Cardiac fibroblast (primary cell): ENCODE measurements at regions not wholly inside any gene's neighbourhood (a gene's known extent, or its start where the extent isn't known, plus 50 kb on each side); places are given as distances from the start of the nearest gene placed in this dataset.

Experiments
- DNase-seq, 2 donors: peaks; one replicate each; pipeline versions ENCODE4 v3.0.0 to v3.0.0-alpha.2; 2010; ENCODE audit warnings: low read depth in 2 of 2
- H3K4me3 ChIP-seq, 2 donors: replicated peaks in 1 of 2; 1 replicate in 1 of 2; 2 replicates in 1 of 2; pipeline ENCODE4 v1.5.1; 2011; ENCODE audit warnings: low read depth in 2 of 2, low read length in 2 of 2, mild to moderate bottlenecking in 2 of 2, moderate library complexity in 1 of 2
- TF ChIP-seq, protein P1 (sequence below): IDR thresholded peaks from one replicate; pipeline ENCODE4 v1.5.1; 2011; ENCODE audit warnings: low read depth, mild to moderate bottlenecking, low read length, inconsistent platforms

DNA sequence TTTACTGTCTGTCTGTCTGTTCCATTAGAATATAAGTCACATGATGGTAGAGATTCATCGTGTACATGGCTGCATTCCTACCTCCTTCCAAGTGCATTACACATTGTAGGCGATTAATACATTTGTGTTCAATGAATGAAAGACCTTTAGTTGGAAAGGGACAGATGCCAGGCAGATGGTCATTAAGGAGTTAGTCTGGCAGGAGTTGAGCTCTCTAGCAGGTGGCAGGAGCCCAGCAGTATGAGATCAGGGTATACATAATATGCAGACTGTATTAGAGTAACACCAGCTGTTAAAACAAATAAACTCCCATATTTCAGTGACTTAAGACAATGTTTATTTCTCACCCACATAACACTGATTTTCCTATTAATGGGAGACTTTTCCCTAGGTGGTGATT, 147.7 kb upstream of the LARGE1 start:
- H3K4me3 ChIP-seq, result no peak overlapping the region
- no peak for DNase-seq
- TF ChIP-seq, protein P1, sequence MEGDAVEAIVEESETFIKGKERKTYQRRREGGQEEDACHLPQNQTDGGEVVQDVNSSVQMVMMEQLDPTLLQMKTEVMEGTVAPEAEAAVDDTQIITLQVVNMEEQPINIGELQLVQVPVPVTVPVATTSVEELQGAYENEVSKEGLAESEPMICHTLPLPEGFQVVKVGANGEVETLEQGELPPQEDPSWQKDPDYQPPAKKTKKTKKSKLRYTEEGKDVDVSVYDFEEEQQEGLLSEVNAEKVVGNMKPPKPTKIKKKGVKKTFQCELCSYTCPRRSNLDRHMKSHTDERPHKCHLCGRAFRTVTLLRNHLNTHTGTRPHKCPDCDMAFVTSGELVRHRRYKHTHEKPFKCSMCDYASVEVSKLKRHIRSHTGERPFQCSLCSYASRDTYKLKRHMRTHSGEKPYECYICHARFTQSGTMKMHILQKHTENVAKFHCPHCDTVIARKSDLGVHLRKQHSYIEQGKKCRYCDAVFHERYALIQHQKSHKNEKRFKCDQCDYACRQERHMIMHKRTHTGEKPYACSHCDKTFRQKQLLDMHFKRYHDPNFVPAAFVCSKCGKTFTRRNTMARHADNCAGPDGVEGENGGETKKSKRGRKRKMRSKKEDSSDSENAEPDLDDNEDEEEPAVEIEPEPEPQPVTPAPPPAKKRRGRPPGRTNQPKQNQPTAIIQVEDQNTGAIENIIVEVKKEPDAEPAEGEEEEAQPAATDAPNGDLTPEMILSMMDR, result no peak

DNA sequence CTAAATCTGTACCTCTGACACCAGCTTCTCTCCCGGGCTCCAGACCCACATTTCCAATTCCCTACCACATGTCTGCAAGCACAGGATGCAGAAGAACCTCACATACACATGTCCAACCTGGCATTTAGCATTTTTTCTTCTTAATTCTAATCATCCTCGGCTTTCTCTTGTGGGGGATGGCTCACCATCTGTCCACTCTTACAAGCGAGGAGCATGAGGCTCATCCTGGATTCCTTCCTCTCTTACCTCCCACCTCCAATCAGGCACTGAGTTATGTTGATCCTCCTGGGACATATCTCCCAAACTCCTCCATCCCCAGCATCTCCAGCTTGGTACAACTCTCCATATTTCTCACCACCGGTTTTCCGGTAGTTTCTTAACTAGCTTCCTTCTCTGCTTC, 149.8 kb upstream of the LARGE1 start:
- no peak for DNase-seq
- TF ChIP-seq, protein P1, result no peak
- H3K4me3 ChIP-seq, result no peak overlapping the region

DNA sequence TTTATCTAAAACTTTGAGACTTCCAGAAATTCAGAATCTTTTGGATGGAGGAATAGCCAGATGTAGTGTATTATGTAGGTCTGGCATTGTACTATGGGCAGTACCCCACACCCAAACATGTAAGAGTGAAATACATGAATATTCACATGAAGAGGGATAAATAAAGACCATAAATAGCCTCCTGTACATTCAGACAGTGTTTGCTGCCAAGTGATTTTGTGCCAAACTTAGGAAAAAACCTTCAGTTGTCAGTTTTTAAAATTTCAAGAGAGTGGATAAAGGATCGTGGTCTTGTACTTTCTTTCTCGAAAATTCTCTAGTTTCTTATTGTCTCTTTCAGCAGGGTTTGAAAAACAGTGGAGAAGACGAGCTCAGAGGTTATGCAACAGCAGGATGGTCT, 150.3 kb upstream of the LARGE1 start:
- TF ChIP-seq, protein P1, result no peak
- H3K4me3 ChIP-seq, result no peak overlapping the region

DNA sequence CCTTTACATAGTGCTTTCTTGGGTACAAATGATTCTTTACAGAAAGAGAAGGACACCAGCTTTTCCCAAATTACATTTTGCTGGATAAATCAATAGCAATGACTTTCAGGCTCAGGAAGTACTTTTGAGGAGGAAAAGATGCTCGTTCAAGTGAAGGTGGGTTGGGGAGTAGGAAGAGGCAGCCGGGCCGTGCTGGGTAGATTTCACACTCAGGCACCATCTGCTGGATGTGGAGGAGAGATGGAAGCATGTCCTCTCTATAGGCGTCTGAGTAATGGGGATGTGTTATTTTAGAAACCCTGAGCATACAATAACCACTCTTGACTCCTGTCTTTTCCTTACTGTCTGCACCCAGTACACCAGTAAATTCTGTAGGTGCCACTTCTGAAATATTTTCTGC, 152.3 kb upstream of the LARGE1 start:
- DNase-seq, result no peak
- no peak overlapping the region for H3K4me3 ChIP-seq
- TF ChIP-seq, protein P1, result no peak

More for the DNA sequence above, 150.3 kb upstream of the LARGE1 start:
- DNase-seq, result no peak

DNA sequence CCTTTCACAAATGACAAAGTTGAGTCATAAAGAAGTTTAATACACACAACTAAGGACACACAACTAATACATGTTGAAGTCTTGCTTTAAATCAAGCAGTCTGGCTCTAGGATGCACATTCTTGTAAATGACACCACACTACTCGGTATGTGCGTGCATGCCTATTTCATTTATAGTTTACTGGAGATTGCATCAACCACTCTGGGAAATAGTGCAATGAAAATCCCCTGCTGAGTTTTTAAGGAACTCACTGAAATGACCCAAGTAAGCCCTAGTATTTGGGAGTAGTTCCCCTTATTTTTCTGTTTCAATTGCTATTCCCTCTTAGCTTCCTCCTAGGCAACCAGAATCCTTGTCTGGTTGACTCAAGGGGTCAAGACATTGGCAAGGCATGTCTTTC, 160.2 kb upstream of the LARGE1 start:
- H3K4me3 ChIP-seq, result no peak overlapping the region
- DNase-seq, result no peak
- TF ChIP-seq, protein P1, result no peak

DNA sequence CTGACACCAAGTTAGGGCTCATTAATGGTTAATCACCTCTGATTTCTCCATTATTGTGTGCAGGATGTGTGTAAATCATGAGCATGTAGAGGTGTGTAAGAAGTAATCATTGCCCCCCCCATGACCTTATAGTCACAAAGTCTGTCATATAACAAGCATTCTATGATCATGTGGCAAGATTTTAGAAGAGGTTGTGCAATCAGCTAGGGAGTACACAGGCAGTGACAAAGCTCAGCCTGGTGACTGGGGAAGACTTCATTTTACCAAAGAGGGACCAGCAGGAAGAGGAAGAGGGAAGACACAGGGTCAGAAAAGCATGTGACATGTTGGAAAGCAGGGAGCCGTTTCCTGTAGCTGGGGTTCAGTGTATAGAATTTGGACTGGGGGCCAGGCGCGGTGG, 176.5 kb upstream of the LARGE1 start:
- TF ChIP-seq, protein P1, result no peak
- no peak overlapping the region for H3K4me3 ChIP-seq
- no peak for DNase-seq

DNA sequence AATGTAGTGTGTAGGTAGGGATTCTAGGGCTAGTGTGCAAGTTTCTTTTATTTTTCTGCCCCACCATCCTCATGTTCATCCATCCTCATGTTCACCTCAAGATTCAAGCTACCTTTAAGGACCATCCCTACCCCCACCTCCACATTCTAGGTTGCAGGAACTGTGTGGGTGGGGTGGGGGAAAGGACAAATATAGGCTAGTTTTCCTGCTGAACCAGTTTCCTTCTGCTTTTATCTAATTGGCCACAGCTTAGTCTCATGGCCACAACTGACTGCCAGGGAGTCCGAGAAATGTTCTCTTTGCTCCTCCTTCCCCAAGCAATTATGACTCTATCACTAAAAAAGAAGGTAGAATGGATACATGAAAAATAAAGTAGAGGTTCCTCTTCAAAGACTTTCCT, 179.0 kb upstream of the LARGE1 start:
- no peak for DNase-seq
- TF ChIP-seq, protein P1, result no peak
- H3K4me3 ChIP-seq, result no peak overlapping the region
